ENCODE measurements at regions not wholly inside any gene's neighbourhood (a gene's known extent, or its start where the extent isn't known, plus 50 kb on each side); places are given as distances from the start of the nearest gene placed in this dataset.
"Not testable (repeated sequence)": the region's sequence is repeated elsewhere in the genome, so short reads cannot be mapped to it uniquely, and the experiment has no call there.

- H3K36me3 ChIP-seq, result no peaks in the 10 kb centered on the region
- intact Hi-C loops (cut with DNase I), result no loop called here
- no peak for DNase-seq
- no peaks in the 10 kb centered on the region for H3K4me1 ChIP-seq
- no peaks in the 10 kb centered on the region for H3K9me3 ChIP-seq
- H3K27ac ChIP-seq, result no peak overlapping the region
- H3K4me3 ChIP-seq (replicated peaks in 1 of 3), result no peak overlapping the region
- TF ChIP-seq POLR2A (IDR thresholded peaks at IDR 0.05), result no peak
- no peak for TF ChIP-seq CTCF (IDR thresholded peaks at IDR 0.05)
- WGBS, 2 donors, result 86 to 91% methylated on average over 7 of the region's 7 CpGs
- no peaks in the 10 kb centered on the region for H3K27me3 ChIP-seq
These were observed 91.3 kb upstream of the GPBP1 start for GRCh38 chr5:57082441-57083067.

GRCh38 chr5:57085306-57086081 is 88.4 kb upstream of the GPBP1 start:
- Histone ChIP-seq H3K9me3 (no peaks in the 10 kb centered on the region), H3K27ac (no peak overlapping the region), H3K27me3 (no peaks in the 10 kb centered on the region), H3K36me3 (no peaks in the 10 kb centered on the region), H3K4me1 (no peaks in the 10 kb centered on the region), H3K4me3 (replicated peaks in 1 of 3) (no peak overlapping the region)
- TF ChIP-seq CTCF (IDR thresholded peaks at IDR 0.05) (no peak), POLR2A (IDR thresholded peaks at IDR 0.05) (no peak)
- intact Hi-C loops (cut with DNase I), result no loop called here
- no peak for DNase-seq
- 82 to 94% methylated on average over 3 of the region's 3 CpGs for WGBS, 2 donors

GRCh38 chr5:57087947-57088346 is 85.9 kb upstream of the GPBP1 start:
- H3K27me3 ChIP-seq; DNase-seq; H3K27ac ChIP-seq; H3K4me3 ChIP-seq (replicated peaks in 1 of 3); H3K36me3 ChIP-seq; intact Hi-C loops (cut with DNase I); H3K9me3 ChIP-seq; H3K4me1 ChIP-seq: not testable (repeated sequence)
- WGBS, 2 donors, result 96 to 100% methylated on average over 1 of the region's 1 CpG

- Histone ChIP-seq H3K27ac (no peak overlapping the region), H3K4me3 (replicated peaks in 1 of 3) (no peak overlapping the region), H3K4me1 (no peaks in the 10 kb centered on the region), H3K27me3 (no peaks in the 10 kb centered on the region), H3K36me3 (no peaks in the 10 kb centered on the region), H3K9me3 (no peaks in the 10 kb centered on the region)
- no peak for DNase-seq
- 84 to 85% methylated on average over 10 of the region's 10 CpGs for WGBS, 2 donors
- intact Hi-C loops (cut with DNase I), result no loop called here
- TF ChIP-seq CTCF (IDR thresholded peaks at IDR 0.05) (no peak), POLR2A (IDR thresholded peaks at IDR 0.05) (no peak)
These were observed 78.8 kb upstream of the GPBP1 start for GRCh38 chr5:57094753-57095683.

- intact Hi-C loops (cut with DNase I), result no loop called here
- Histone ChIP-seq H3K27me3 (no peaks in the 10 kb centered on the region), H3K27ac (no peak overlapping the region), H3K36me3 (no peaks in the 10 kb centered on the region), H3K4me3 (replicated peaks in 1 of 3) (no peak overlapping the region), H3K4me1 (no peaks in the 10 kb centered on the region), H3K9me3 (no peaks in the 10 kb centered on the region)
- WGBS, 2 donors, result 95 to 96% methylated on average over 8 of the region's 8 CpGs
- no peak for TF ChIP-seq CTCF (IDR thresholded peaks at IDR 0.05)
- no peak for TF ChIP-seq POLR2A (IDR thresholded peaks at IDR 0.05)
- DNase-seq, result no peak
These were observed 76.3 kb upstream of the GPBP1 start for GRCh38 chr5:57097526-57097925.

Measured in thyroid gland (tissue), 4 donors.